SK-N-SH (cell line): ENCODE measurements at regions not wholly inside any gene's neighbourhood (a gene's known extent, or its start where the extent isn't known, plus 50 kb on each side); places are given as distances from the start of the nearest gene placed in this dataset.

Source experiments
- CTCF ChIA-PET: fragments of 300-600, 350-600 bp; formaldehyde crosslinking; extraction: SDS; loops from one replicate; lab custom pipeline; 2021; lab: Yijun Ruan, JAX
- POLR2A ChIA-PET: fragments of 350-600 bp; sonication (Branson Sonifier 250); formaldehyde crosslinking; extraction: SDS; loops from one replicate; lab custom pipeline; 2020; ENCODE audit warnings: antibody characterized with exemption, inconsistent platforms; lab: Yijun Ruan, JAX
- DNase-seq: peaks from one replicate; pipeline ENCODE4 v3.0.0; 2012
- H2AFZ ChIP-seq: fragments of 200-600 bp; sonication (generic); 2 replicates; pipeline ENCODE4 v1.8.1; 2016; ENCODE audit warnings: antibody characterized with exemption, mild to moderate bottlenecking, low read depth
- H3F3A ChIP-seq: fragments of 200-600 bp; sonication (generic); replicated peaks from 2 replicates; pipeline ENCODE3; 2016; ENCODE audit warnings: antibody characterized with exemption, mild to moderate bottlenecking; ENCODE audit not compliant: insufficient read depth
- H3K27ac ChIP-seq, 2 experiments: fragments of 200-500 bp in 1 of 2; fragments of 200-600 bp in 1 of 2; sonication (Bioruptor generic) in 1 of 2; sonication (generic), shearing (Covaris generic) in 1 of 2; 2 replicates each; pipeline versions ENCODE4 v1.5.1 to v1.6.1; 2014 to 2016; ENCODE audit warnings: low read depth in 2 of 2, inconsistent platforms in 1 of 2, low read length in 1 of 2, mild to moderate bottlenecking in 1 of 2, mixed read lengths in 1 of 2
- H3K27me3 ChIP-seq: fragments of 200-600 bp; sonication (generic), shearing (Covaris generic); 2 replicates; pipeline ENCODE4 v1.6.1; 2016; ENCODE audit warnings: mixed run types; ENCODE audit not compliant: insufficient read depth
- H3K36me3 ChIP-seq, 2 experiments: fragments of 200-500 bp in 1 of 2; fragments of 200-600 bp in 1 of 2; sonication (Bioruptor generic) in 1 of 2; sonication (generic) in 1 of 2; replicated peaks in 1 of 2; 2 replicates each; pipeline versions ENCODE3 to v1.5.1; 2014 to 2016; ENCODE audit warnings: low read length in 1 of 2, mild to moderate bottlenecking in 1 of 2; ENCODE audit not compliant: insufficient read depth in 2 of 2, control insufficient read depth in 1 of 2
- H3K4me1 ChIP-seq, 2 experiments: fragments of 200-500 bp in 1 of 2; fragments of 200-600 bp in 1 of 2; sonication (Bioruptor generic) in 1 of 2; sonication (generic), shearing (Covaris generic) in 1 of 2; 2 replicates each; pipeline versions ENCODE4 v1.5.1 to v1.6.1; 2014 to 2016; ENCODE audit warnings: low read depth in 1 of 2, low read length in 1 of 2, mixed run types in 1 of 2; ENCODE audit not compliant: insufficient read depth in 2 of 2, control insufficient read depth in 1 of 2
- H3K4me2 ChIP-seq: fragments of 200-600 bp; sonication (generic), shearing (Covaris generic); 2 replicates; pipeline ENCODE4 v1.6.1; 2017; ENCODE audit warnings: mixed run types
- H3K4me3 ChIP-seq, 2 experiments: fragments of 200-500 bp in 1 of 2; fragments of 200-600 bp in 1 of 2; sonication (Bioruptor generic) in 1 of 2; sonication (generic), shearing (Covaris generic) in 1 of 2; 2 replicates each; pipeline versions ENCODE4 v1.5.1 to v1.8.1; 2014 to 2016; ENCODE audit warnings: low read depth in 2 of 2, inconsistent platforms in 1 of 2, low read length in 1 of 2, mild to moderate bottlenecking in 1 of 2, mixed read lengths in 1 of 2, moderate library complexity in 1 of 2
- H3K79me2 ChIP-seq: fragments of 200-600 bp; sonication (generic); 2 replicates; pipeline ENCODE4 v1.8.1; 2017; ENCODE audit warnings: mild to moderate bottlenecking; ENCODE audit not compliant: insufficient read depth
- H3K9ac ChIP-seq: fragments of 200-600 bp; sonication (generic); 2 replicates; pipeline ENCODE4 v1.6.1; 2017; ENCODE audit warnings: mixed run types
- H3K9me2 ChIP-seq: fragments of 200-600 bp; sonication (generic); 2 replicates; pipeline ENCODE4 v1.6.1; 2017; ENCODE audit warnings: mixed run types
- H3K9me3 ChIP-seq: fragments of 200-600 bp; sonication (generic); 2 replicates; pipeline ENCODE4 v1.6.1; 2017; ENCODE audit warnings: mixed run types, mild to moderate bottlenecking, moderate library complexity
- H4K20me1 ChIP-seq: fragments of 200-600 bp; sonication (generic); 2 replicates; pipeline ENCODE4 v1.6.1; 2017; ENCODE audit warnings: mild to moderate bottlenecking, mixed run types; ENCODE audit not compliant: insufficient read depth
- CHD2 ChIP-seq: fragments of 150-350 bp; IDR thresholded peaks from 2 replicates; pipeline ENCODE4 v1.6.1; 2018; ENCODE audit warnings: low read length; ENCODE audit not compliant: partially characterized antibody
- ELF1 ChIP-seq: IDR thresholded peaks from 2 replicates; pipeline ENCODE4 v1.4.0; 2012
- FOXJ3 ChIP-seq: sonication (generic); formaldehyde crosslinking; IDR thresholded peaks from 2 replicates; pipeline ENCODE4 v1.5.1; 2020; ENCODE audit warnings: mild to moderate bottlenecking, missing genetic modification reagents
- FOXM1 ChIP-seq: IDR thresholded peaks from 2 replicates; pipeline ENCODE4 v1.4.0; 2012; ENCODE audit warnings: low read depth, mild to moderate bottlenecking
- GATA2 ChIP-seq: sonication (generic); formaldehyde crosslinking; IDR thresholded peaks from 2 replicates; pipeline ENCODE4 v1.5.0; 2020; ENCODE audit warnings: mild to moderate bottlenecking, missing genetic modification reagents
- JUND ChIP-seq: IDR thresholded peaks from 2 replicates; pipeline ENCODE4 v1.4.0; 2012
- MXI1 ChIP-seq: IDR thresholded peaks from 2 replicates; pipeline ENCODE4 v1.6.1; 2012; ENCODE audit warnings: mild to moderate bottlenecking, low read depth, low read length, improper control_type of control experiment
- PBX3 ChIP-seq: IDR thresholded peaks from 2 replicates; pipeline ENCODE4; 2012
- RAD21 ChIP-seq: IDR thresholded peaks from 2 replicates; pipeline ENCODE4 v1.6.1; 2012; ENCODE audit warnings: mild to moderate bottlenecking, low read length
- RCOR1 ChIP-seq: fragments of 150-350 bp; IDR thresholded peaks from 2 replicates; pipeline ENCODE4 v1.6.1; 2017; ENCODE audit warnings: antibody characterized with exemption, low read length
- RFX5 ChIP-seq: IDR thresholded peaks from 2 replicates; pipeline ENCODE4 v1.6.1; 2012; ENCODE audit warnings: mild to moderate bottlenecking, improper control_type of control experiment, low read length
- RXRA ChIP-seq: IDR thresholded peaks from 2 replicates; pipeline ENCODE4 v1.4.0; 2012; ENCODE audit warnings: low read depth, mild to moderate bottlenecking, borderline replicate concordance
- TCF12 ChIP-seq: IDR thresholded peaks from 2 replicates; pipeline ENCODE4 v1.4.0; 2012
- WGBS: methylation state at CpG from one replicate; pipeline ENCODE4 v1.1.6; 2017; ENCODE audit warnings: low lambda C conversion rate; 5-methylcytosine and 5-hydroxymethylcytosine counted together
- TF ChIP-seq, protein P1 (sequence below): IDR thresholded peaks from 2 replicates; pipeline ENCODE4 v1.4.0; 2012; ENCODE audit warnings: low read depth
- TF ChIP-seq, protein P2 (sequence below): IDR thresholded peaks from 2 replicates; pipeline ENCODE4 v1.6.1; 2012; ENCODE audit warnings: mild to moderate bottlenecking, low read depth, low read length, moderate library complexity
- TF ChIP-seq, protein P3 (sequence below): fragments of 150-350 bp; IDR thresholded peaks from 2 replicates; pipeline ENCODE4 v1.6.1; 2016; ENCODE audit warnings: mild to moderate bottlenecking, low read depth, low read length

DNA sequence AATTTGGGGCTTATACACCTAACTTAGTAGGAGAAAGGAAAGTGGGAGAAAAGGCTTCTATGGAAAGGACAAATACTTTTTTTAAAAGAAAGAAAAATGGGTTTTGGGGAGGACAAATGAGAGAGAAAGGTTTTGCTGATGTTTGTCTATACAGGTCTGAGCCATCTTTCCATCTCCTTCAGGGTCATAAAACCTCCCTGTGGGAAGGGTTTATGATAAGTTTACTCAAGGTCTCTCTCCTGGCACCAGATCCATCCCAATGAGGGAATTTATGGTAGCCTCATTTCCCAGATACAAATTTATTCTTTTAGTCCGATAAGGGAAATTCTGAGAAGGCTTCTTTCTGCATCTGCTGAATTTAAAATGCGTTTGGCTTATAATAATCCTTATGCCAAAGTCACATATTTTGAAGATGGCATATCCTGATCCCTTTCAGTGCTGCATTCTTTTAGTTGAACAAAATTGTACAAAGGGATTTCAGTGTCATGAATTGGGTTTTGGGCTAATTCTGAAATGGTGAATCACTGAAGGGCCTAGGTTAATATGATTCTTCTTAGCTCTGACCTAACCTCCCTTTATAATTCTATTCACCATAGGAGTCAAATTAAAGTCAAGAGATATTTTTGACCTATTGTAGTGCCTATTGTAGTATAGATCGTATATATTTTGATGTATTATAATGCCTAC lies 173.5 kb upstream of the DYRK2 start:
- H3K4me1 ChIP-seq: peaks cover 0 to 3% of the 10 kb centered on the region in 2 experiments; a peak in 1 of 4 replicates
- TF ChIP-seq, protein P1, sequence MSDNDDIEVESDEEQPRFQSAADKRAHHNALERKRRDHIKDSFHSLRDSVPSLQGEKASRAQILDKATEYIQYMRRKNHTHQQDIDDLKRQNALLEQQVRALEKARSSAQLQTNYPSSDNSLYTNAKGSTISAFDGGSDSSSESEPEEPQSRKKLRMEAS: no peak
- TF ChIP-seq, protein P2, sequence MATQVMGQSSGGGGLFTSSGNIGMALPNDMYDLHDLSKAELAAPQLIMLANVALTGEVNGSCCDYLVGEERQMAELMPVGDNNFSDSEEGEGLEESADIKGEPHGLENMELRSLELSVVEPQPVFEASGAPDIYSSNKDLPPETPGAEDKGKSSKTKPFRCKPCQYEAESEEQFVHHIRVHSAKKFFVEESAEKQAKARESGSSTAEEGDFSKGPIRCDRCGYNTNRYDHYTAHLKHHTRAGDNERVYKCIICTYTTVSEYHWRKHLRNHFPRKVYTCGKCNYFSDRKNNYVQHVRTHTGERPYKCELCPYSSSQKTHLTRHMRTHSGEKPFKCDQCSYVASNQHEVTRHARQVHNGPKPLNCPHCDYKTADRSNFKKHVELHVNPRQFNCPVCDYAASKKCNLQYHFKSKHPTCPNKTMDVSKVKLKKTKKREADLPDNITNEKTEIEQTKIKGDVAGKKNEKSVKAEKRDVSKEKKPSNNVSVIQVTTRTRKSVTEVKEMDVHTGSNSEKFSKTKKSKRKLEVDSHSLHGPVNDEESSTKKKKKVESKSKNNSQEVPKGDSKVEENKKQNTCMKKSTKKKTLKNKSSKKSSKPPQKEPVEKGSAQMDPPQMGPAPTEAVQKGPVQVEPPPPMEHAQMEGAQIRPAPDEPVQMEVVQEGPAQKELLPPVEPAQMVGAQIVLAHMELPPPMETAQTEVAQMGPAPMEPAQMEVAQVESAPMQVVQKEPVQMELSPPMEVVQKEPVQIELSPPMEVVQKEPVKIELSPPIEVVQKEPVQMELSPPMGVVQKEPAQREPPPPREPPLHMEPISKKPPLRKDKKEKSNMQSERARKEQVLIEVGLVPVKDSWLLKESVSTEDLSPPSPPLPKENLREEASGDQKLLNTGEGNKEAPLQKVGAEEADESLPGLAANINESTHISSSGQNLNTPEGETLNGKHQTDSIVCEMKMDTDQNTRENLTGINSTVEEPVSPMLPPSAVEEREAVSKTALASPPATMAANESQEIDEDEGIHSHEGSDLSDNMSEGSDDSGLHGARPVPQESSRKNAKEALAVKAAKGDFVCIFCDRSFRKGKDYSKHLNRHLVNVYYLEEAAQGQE: no peak
- TF ChIP-seq, protein P3, sequence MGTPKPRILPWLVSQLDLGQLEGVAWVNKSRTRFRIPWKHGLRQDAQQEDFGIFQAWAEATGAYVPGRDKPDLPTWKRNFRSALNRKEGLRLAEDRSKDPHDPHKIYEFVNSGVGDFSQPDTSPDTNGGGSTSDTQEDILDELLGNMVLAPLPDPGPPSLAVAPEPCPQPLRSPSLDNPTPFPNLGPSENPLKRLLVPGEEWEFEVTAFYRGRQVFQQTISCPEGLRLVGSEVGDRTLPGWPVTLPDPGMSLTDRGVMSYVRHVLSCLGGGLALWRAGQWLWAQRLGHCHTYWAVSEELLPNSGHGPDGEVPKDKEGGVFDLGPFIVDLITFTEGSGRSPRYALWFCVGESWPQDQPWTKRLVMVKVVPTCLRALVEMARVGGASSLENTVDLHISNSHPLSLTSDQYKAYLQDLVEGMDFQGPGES: no peak
- TF ChIP-seq CHD2: no peak
- no peak for TF ChIP-seq ELF1
- no peak for TF ChIP-seq FOXJ3 (CRISPR knock-in tag)
- no peak for TF ChIP-seq RAD21
- TF ChIP-seq PBX3: no peak
- TF ChIP-seq RXRA: no peak
- TF ChIP-seq GATA2 (CRISPR knock-in tag): no peak
- no peak for TF ChIP-seq MXI1
- TF ChIP-seq RCOR1: no peak
- TF ChIP-seq TCF12: no peak
- no peak for TF ChIP-seq FOXM1
- TF ChIP-seq RFX5: no peak
- TF ChIP-seq JUND: no peak
- H3F3A ChIP-seq: no peaks in the 10 kb centered on the region
- no peak overlapping the region for H3K4me3 ChIP-seq
- no peak overlapping the region for H2AFZ ChIP-seq
- no peaks in the 10 kb centered on the region for H3K36me3 ChIP-seq
- H3K4me2 ChIP-seq: no peak overlapping the region
- no peak for DNase-seq
- no peak overlapping the region for H3K9ac ChIP-seq
- H3K9me2 ChIP-seq: no peaks in the 10 kb centered on the region
- H4K20me1 ChIP-seq: no peaks in the 10 kb centered on the region
- H3K9me3 ChIP-seq: no peaks in the 10 kb centered on the region
- ChIA-PET CTCF (interaction anchor here (1.3 kb wide), 1 partner anchor 59 kb away, joined by 3 read pairs; no protein-coding TSS in a partner anchor), POLR2A (no interaction called here)
- no peaks in the 10 kb centered on the region for H3K79me2 ChIP-seq
- H3K27ac ChIP-seq: no peak overlapping the region
- WGBS: 83% methylated on average over 3 of the region's 3 CpGs
- H3K27me3 ChIP-seq: no peaks in the 10 kb centered on the region
